H1 (cell line): ENCODE measurements at regions not wholly inside any gene's neighbourhood (a gene's known extent, or its start where the extent isn't known, plus 50 kb on each side); places are given as distances from the start of the nearest gene placed in this dataset.
A peak's percentile ranks its signal among the peaks of the same experiment; 100 is the strongest.

Experiments used
- CTCF ChIA-PET: fragments of 300-600 bp; sonication (Branson Sonifier 250); formaldehyde crosslinking; loops from one replicate; lab custom pipeline; 2021; ENCODE audit not compliant: partially characterized antibody; lab: Charles Lee
- POLR2A ChIA-PET: fragments of 300-600 bp; sonication (Branson Sonifier 250); formaldehyde crosslinking; loops from one replicate; lab custom pipeline; 2021; ENCODE audit warnings: inconsistent platforms; ENCODE audit not compliant: partially characterized antibody; lab: Charles Lee
- DNase-seq, 2 experiments: peaks; one replicate each; pipeline versions ENCODE4 v3.0.0 to v3.0.0-alpha.2; 2010 to 2022; ENCODE audit warnings: low spot score in 2 of 2, low read depth in 1 of 2, mixed read lengths in 1 of 2
- FAIRE-seq: peaks from 2 replicates; lab custom pipeline; 2011; peaks lifted over from hg19 to GRCh38; lab: Jason Lieb, UNC
- H2AFZ ChIP-seq: 2 replicates; pipeline ENCODE4 v1.8.1; 2012; ENCODE audit warnings: low read length, inconsistent platforms
- H2AK5ac ChIP-seq: 2 replicates; pipeline ENCODE4 v1.6.1; 2013; ENCODE audit warnings: low read depth, low read length
- H2BK120ac ChIP-seq: replicated peaks from 2 replicates; pipeline ENCODE3; 2013; ENCODE audit warnings: low read depth, low read length, inconsistent platforms
- H2BK12ac ChIP-seq: 2 replicates; pipeline ENCODE4 v1.6.1; 2013; ENCODE audit warnings: low read depth, low read length
- H2BK15ac ChIP-seq: 2 replicates; pipeline ENCODE4 v1.6.1; 2013; ENCODE audit warnings: low read length
- H2BK20ac ChIP-seq: 2 replicates; pipeline ENCODE4 v1.6.1; 2013; ENCODE audit warnings: low read length
- H2BK5ac ChIP-seq: 2 replicates; pipeline ENCODE4 v1.6.1; 2013; ENCODE audit warnings: low read depth, low read length
- H3K14ac ChIP-seq: 2 replicates; pipeline ENCODE4 v1.6.1; 2013; ENCODE audit warnings: inconsistent platforms; ENCODE audit not compliant: insufficient read length
- H3K18ac ChIP-seq: 2 replicates; pipeline ENCODE4 v1.6.1; 2013; ENCODE audit warnings: low read length; ENCODE audit errors: extremely low read depth
- H3K23ac ChIP-seq: 2 replicates; pipeline ENCODE4 v1.6.1; 2013; ENCODE audit warnings: inconsistent platforms; ENCODE audit not compliant: insufficient read length
- H3K23me2 ChIP-seq: 2 replicates; pipeline ENCODE4 v1.6.1; 2013; ENCODE audit warnings: low read depth, low read length
- H3K27ac ChIP-seq: 2 replicates; pipeline ENCODE4 v1.6.1; 2011; ENCODE audit warnings: low read depth, low read length, inconsistent platforms
- H3K27me3 ChIP-seq, 4 experiments: replicated peaks in 1 of 4; 1 replicate in 1 of 4; 2 replicates in 3 of 4; pipeline versions ENCODE4 v1.6.1 to v1.8.1; 2011 to 2013; ENCODE audit warnings: low read length in 3 of 4, mild to moderate bottlenecking in 3 of 4, inconsistent platforms in 2 of 4, mixed read lengths in 2 of 4, moderate library complexity in 1 of 4; ENCODE audit not compliant: control insufficient read depth in 3 of 4, insufficient read depth in 3 of 4; ENCODE audit errors: extremely low read depth in 1 of 4
- H3K36me3 ChIP-seq, 4 experiments: 2 replicates each; pipeline versions ENCODE4 v1.6.1 to v1.8.1; 2011 to 2013; ENCODE audit warnings: mild to moderate bottlenecking in 4 of 4, low read length in 3 of 4, moderate library complexity in 2 of 4, control low read depth in 1 of 4, inconsistent platforms in 1 of 4; ENCODE audit not compliant: insufficient read depth in 4 of 4, control insufficient read depth in 2 of 4
- H3K4ac ChIP-seq: replicated peaks from 2 replicates; pipeline ENCODE3; 2013; ENCODE audit warnings: low read length, low read depth, mixed read lengths, inconsistent platforms; ENCODE audit not compliant: insufficient read length
- H3K4me1 ChIP-seq, 4 experiments: replicated peaks in 1 of 4; 1 replicate in 1 of 4; 2 replicates in 3 of 4; pipeline versions ENCODE4 v1.6.1 to v1.8.1; 2011 to 2013; ENCODE audit warnings: low read length in 3 of 4, inconsistent platforms in 2 of 4, mixed read lengths in 1 of 4; ENCODE audit not compliant: insufficient read depth in 4 of 4, control insufficient read depth in 3 of 4
- H3K4me2 ChIP-seq, 2 experiments: 2 replicates each; pipeline versions ENCODE4 v1.6.1 to v1.8.1; 2011 to 2013; ENCODE audit warnings: low read depth in 2 of 2, low read length in 2 of 2, control low read depth in 1 of 2, inconsistent platforms in 1 of 2, mild to moderate bottlenecking in 1 of 2; ENCODE audit not compliant: insufficient read depth in 1 of 2
- H3K4me3 ChIP-seq, 4 experiments: fragments of 200-600, 300-600 bp in 1 of 4; sonication (generic), shearing (Covaris generic), sonication (Bioruptor Twin) in 1 of 4; 2 replicates each; pipeline versions ENCODE4 v1.5.1 to v1.8.1; 2011 to 2016; ENCODE audit warnings: low read length in 4 of 4, low read depth in 3 of 4, control low read depth in 2 of 4, inconsistent platforms in 2 of 4, mild to moderate bottlenecking in 2 of 4, mixed read lengths in 1 of 4, moderate library complexity in 1 of 4; ENCODE audit not compliant: insufficient read depth in 2 of 4; ENCODE audit errors: extremely low read depth in 1 of 4
- H3K56ac ChIP-seq: replicated peaks from 2 replicates; pipeline ENCODE3; 2013; ENCODE audit warnings: low read depth, mild to moderate bottlenecking, mixed read lengths, low read length, inconsistent platforms; ENCODE audit not compliant: insufficient read length
- H3K79me1 ChIP-seq: 2 replicates; pipeline ENCODE4 v1.6.1; 2013; ENCODE audit warnings: low read depth, low read length, control low read depth
- H3K79me2 ChIP-seq, 2 experiments: 2 replicates each; pipeline versions ENCODE4 v1.6.1 to v1.8.1; 2012 to 2013; ENCODE audit warnings: low read length in 2 of 2, mild to moderate bottlenecking in 2 of 2, inconsistent platforms in 1 of 2; ENCODE audit not compliant: insufficient read depth in 2 of 2, control insufficient read depth in 1 of 2
- H3K9ac ChIP-seq, 4 experiments: replicated peaks in 1 of 4; 1 replicate in 1 of 4; 2 replicates in 3 of 4; pipeline versions ENCODE4 v1.6.1 to v1.8.1; 2011 to 2013; ENCODE audit warnings: low read depth in 3 of 4, low read length in 3 of 4, control low read depth in 2 of 4, mild to moderate bottlenecking in 2 of 4, moderate library complexity in 2 of 4, inconsistent platforms in 1 of 4; ENCODE audit errors: extremely low read depth in 1 of 4
- H3K9me3 ChIP-seq, 2 experiments: 2 replicates each; pipeline versions ENCODE4 v1.6.1 to v1.8.1; 2012 to 2013; ENCODE audit warnings: mild to moderate bottlenecking in 2 of 2, moderate library complexity in 2 of 2, control low read depth in 1 of 2, inconsistent platforms in 1 of 2, low read depth in 1 of 2, low read length in 1 of 2, mixed read lengths in 1 of 2; ENCODE audit not compliant: insufficient read depth in 2 of 2
- H4K20me1 ChIP-seq, 2 experiments: replicated peaks in 1 of 2; 2 replicates each; pipeline versions ENCODE3 to v1.8.1; 2011 to 2013; ENCODE audit warnings: inconsistent platforms in 2 of 2, low read length in 2 of 2, mild to moderate bottlenecking in 1 of 2; ENCODE audit not compliant: insufficient read depth in 2 of 2, control insufficient read depth in 1 of 2
- H4K5ac ChIP-seq: 2 replicates; pipeline ENCODE4 v1.6.1; 2013; ENCODE audit warnings: low read length, low read depth, mixed read lengths, inconsistent platforms; ENCODE audit not compliant: insufficient read length
- H4K8ac ChIP-seq: 2 replicates; pipeline ENCODE4 v1.8.0; 2013; ENCODE audit warnings: mild to moderate bottlenecking, moderate library complexity, low read length, inconsistent platforms; ENCODE audit not compliant: insufficient read depth; ENCODE audit errors: extremely low read depth
- H4K91ac ChIP-seq: replicated peaks from 2 replicates; pipeline ENCODE3; 2013; ENCODE audit warnings: low read length, mixed read lengths, inconsistent platforms; ENCODE audit not compliant: insufficient read length
- EZH2 ChIP-seq: fragments of 200-600 bp; sonication (generic); IDR thresholded peaks from 2 replicates; pipeline ENCODE4 v1.7.1; 2012; ENCODE audit warnings: low read depth, mild to moderate bottlenecking, moderate library complexity, low read length, inconsistent platforms; ENCODE audit not compliant: severe bottlenecking
- FOSL1 ChIP-seq: IDR thresholded peaks from 2 replicates; pipeline ENCODE4 v1.6.1; 2011; ENCODE audit warnings: mild to moderate bottlenecking, low read depth, low read length, moderate library complexity; ENCODE audit not compliant: insufficient read depth
- HDAC6 ChIP-seq: IDR thresholded peaks from one replicate; pipeline ENCODE4 v1.7.1; 2012; ENCODE audit warnings: low read depth, mild to moderate bottlenecking, inconsistent platforms, low read length, moderate library complexity
- KDM1A ChIP-seq: fragments of 200-600, 300-600 bp; sonication (generic); IDR thresholded peaks from 2 replicates; pipeline ENCODE4 v1.7.1; 2016; ENCODE audit warnings: mild to moderate bottlenecking, low read length, borderline replicate concordance
- SP1 ChIP-seq: IDR thresholded peaks from 2 replicates; pipeline ENCODE4 v1.6.1; 2011; ENCODE audit warnings: low read depth, low read length
- TEAD4 ChIP-seq: IDR thresholded peaks from 2 replicates; pipeline ENCODE4 v1.6.1; 2012; ENCODE audit warnings: low read depth, low read length, inconsistent platforms, mixed read lengths
- ZNF274 ChIP-seq: IDR thresholded peaks from 2 replicates; pipeline ENCODE4 v1.7.0; 2012; ENCODE audit warnings: low read length, borderline replicate concordance; ENCODE audit errors: extremely low read depth
- WGBS, 2 experiments: shearing (Covaris generic) in 1 of 2; methylation state at CpG; one replicate each; pipeline versions ENCODE4 v1.1.6 to v1.1.7; 2013 to 2015; ENCODE audit warnings: low lambda C conversion rate in 2 of 2, mixed read lengths in 2 of 2, inconsistent platforms in 1 of 2, low coverage in 1 of 2, missing lambda C conversion rate in 1 of 2; ENCODE audit not compliant: insufficient replicate concordance in 2 of 2, insufficient coverage in 1 of 2, insufficient read length in 1 of 2; ENCODE audit errors: extremely low coverage in 1 of 2, missing lambda C conversion rate in 1 of 2; 5-methylcytosine and 5-hydroxymethylcytosine counted together

- H3K14ac ChIP-seq = no peak overlapping the region
- no peaks in the 10 kb centered on the region for H4K20me1 ChIP-seq
- H2BK20ac ChIP-seq = no peak overlapping the region
- no peak overlapping the region for H2BK12ac ChIP-seq
- no peak overlapping the region for H4K8ac ChIP-seq
- H3K9ac ChIP-seq = no peak overlapping the region
- no peaks in the 10 kb centered on the region for H3K23me2 ChIP-seq
- 76% methylated on average over 2 of the region's 2 CpGs; no CpG with 5 or more reads in 1 of the 2 experiments for WGBS, 2 experiments
- H3K27ac ChIP-seq = no peak overlapping the region
- no peak overlapping the region for H3K56ac ChIP-seq
- H3K4ac ChIP-seq = no peak overlapping the region
- no peak overlapping the region for H4K91ac ChIP-seq
- no peak overlapping the region for H2BK5ac ChIP-seq
- no peak overlapping the region for H3K4me3 ChIP-seq
- H3K23ac ChIP-seq = no peak overlapping the region
- DNase-seq (no peak), FAIRE-seq (no peak)
- H3K4me2 ChIP-seq = no peak overlapping the region
- H3K4me1 ChIP-seq = no peaks in the 10 kb centered on the region
- no peak overlapping the region for H2AK5ac ChIP-seq
- H3K79me2 ChIP-seq = no peaks in the 10 kb centered on the region
- H2BK120ac ChIP-seq = no peak overlapping the region
- H2AFZ ChIP-seq = no peak overlapping the region
- CTCF ChIA-PET = no interaction called here
- no peak overlapping the region for H2BK15ac ChIP-seq
- H3K27me3 ChIP-seq = no peaks in the 10 kb centered on the region
- no peak overlapping the region for H3K18ac ChIP-seq
- peaks cover 18 to 21% of the 10 kb centered on the region in 2 experiments; a peak in 3 of 4 replicates for H3K9me3 ChIP-seq
- POLR2A ChIA-PET = interaction anchor here (1.4 kb wide), 1 partner anchor 19 kb away, joined by 3 read pairs; no protein-coding TSS in a partner anchor
- no peaks in the 10 kb centered on the region for H3K79me1 ChIP-seq
- peaks cover 0 to 9% (median 2%) of the 10 kb centered on the region in 4 experiments; a peak in 3 of 8 replicates for H3K36me3 ChIP-seq
- no peak for TF ChIP-seq EZH2
- peak; percentile 64; the same call in 1 of the 2 replicates for TF ChIP-seq TEAD4
- no peak for TF ChIP-seq HDAC6
- TF ChIP-seq ZNF274 = no peak
- TF ChIP-seq KDM1A = no peak
- no peak for TF ChIP-seq SP1
- no peak for TF ChIP-seq FOSL1
- no peak overlapping the region for H4K5ac ChIP-seq
These were observed 347.2 kb upstream of the XYLT1 start for GRCh38 chr16:17817943-17818342.
